ENCODE measurements at regions not wholly inside any gene's neighbourhood (a gene's known extent, or its start where the extent isn't known, plus 50 kb on each side); places are given as distances from the start of the nearest gene placed in this dataset.

GRCh38 chr2:188917632-188918031 lies 56.5 kb upstream of the COL3A1 start:
- no peak for DNase-seq (ENCODE audit: low read depth)

GRCh38 chr2:188919824-188920223 lies 54.3 kb upstream of the COL3A1 start:
- DNase-seq (ENCODE audit: low read depth), result no peak

- DNase-seq (ENCODE audit: low read depth), result no peak
Measured at GRCh38 chr2:188922191-188922590, 52.0 kb upstream of the COL3A1 start.

Measured in LHCN-M2 (cell line).